HEK293T (cell line): ENCODE measurements at regions not wholly inside any gene's neighbourhood (a gene's known extent, or its start where the extent isn't known, plus 50 kb on each side); places are given as distances from the start of the nearest gene placed in this dataset.

Experiments
- CTCF ChIA-PET: fragments of 350-600 bp; formaldehyde crosslinking; extraction: SDS; loops from one replicate; lab custom pipeline; 2021; ENCODE audit warnings: antibody characterized with exemption, inconsistent platforms; lab: Yijun Ruan, JAX
- POLR2A ChIA-PET: fragments of 350-600 bp; formaldehyde crosslinking; extraction: SDS; loops from one replicate; lab custom pipeline; 2020; ENCODE audit warnings: antibody characterized with exemption, inconsistent platforms; lab: Yijun Ruan, JAX
- DNase-seq: peaks from one replicate; pipeline ENCODE4 v3.0.0; 2012; ENCODE audit warnings: mixed read lengths; ENCODE audit errors: extremely low spot score
- ARNT ChIP-seq: fragments of 450-650 bp; IDR thresholded peaks from 2 replicates; pipeline ENCODE4 v1.6.1; 2017; ENCODE audit warnings: mild to moderate bottlenecking
- BHLHE40 ChIP-seq: fragments of 450-650 bp; IDR thresholded peaks from 2 replicates; pipeline ENCODE4 v1.6.1; 2016; ENCODE audit warnings: mild to moderate bottlenecking, moderate library complexity, borderline replicate concordance
- CTBP1 ChIP-seq: fragments of 450-650 bp; IDR thresholded peaks from 2 replicates; pipeline ENCODE4 v1.6.1; 2016; ENCODE audit warnings: borderline replicate concordance
- ELF4 ChIP-seq: fragments of 450-650 bp; IDR thresholded peaks from 2 replicates; pipeline ENCODE4 v1.6.1; 2017; ENCODE audit warnings: antibody characterized with exemption
- FOXA1 ChIP-seq: fragments of 450-650 bp; IDR thresholded peaks from 2 replicates; pipeline ENCODE4 v1.6.1; 2016; ENCODE audit warnings: mild to moderate bottlenecking
- FOXK2 ChIP-seq: fragments of 450-650 bp; IDR thresholded peaks from 2 replicates; pipeline ENCODE4 v1.6.1; 2016; ENCODE audit warnings: mild to moderate bottlenecking
- FOXM1 ChIP-seq: fragments of 450-650 bp; IDR thresholded peaks from 2 replicates; pipeline ENCODE4 v1.6.1; 2017; ENCODE audit warnings: mild to moderate bottlenecking, borderline replicate concordance
- HDGF ChIP-seq: fragments of 450-650 bp; IDR thresholded peaks from 2 replicates; pipeline ENCODE4 v1.6.1; 2017; ENCODE audit warnings: antibody characterized with exemption, borderline replicate concordance
- L3MBTL2 ChIP-seq: fragments of 450-650 bp; conservative IDR thresholded peaks from 2 replicates; pipeline ENCODE4 v1.6.1; 2016; ENCODE audit warnings: mild to moderate bottlenecking
- LEF1 ChIP-seq: fragments of 450-650 bp; IDR thresholded peaks from 2 replicates; pipeline ENCODE4 v1.6.1; 2017; ENCODE audit warnings: mild to moderate bottlenecking, borderline replicate concordance
- NFRKB ChIP-seq: fragments of 450-650 bp; IDR thresholded peaks from 2 replicates; pipeline ENCODE4 v1.6.1; 2016; ENCODE audit warnings: mild to moderate bottlenecking, moderate library complexity
- SP1 ChIP-seq: fragments of 450-650 bp; IDR thresholded peaks from 2 replicates; pipeline ENCODE4 v1.6.1; 2017
- SUZ12 ChIP-seq: fragments of 450-650 bp; IDR thresholded peaks from 2 replicates; pipeline ENCODE4 v1.6.1; 2016; ENCODE audit warnings: mild to moderate bottlenecking
- TARDBP ChIP-seq: fragments of 450-650 bp; IDR thresholded peaks from 2 replicates; pipeline ENCODE4 v1.6.1; 2016
- ZNF384 ChIP-seq: fragments of 450-650 bp; IDR thresholded peaks from 2 replicates; pipeline ENCODE4 v1.6.1; 2016
- TF ChIP-seq, protein P1 (sequence below): fragments of 450-650 bp; IDR thresholded peaks from 2 replicates; pipeline ENCODE4 v1.6.1; 2016

DNA sequence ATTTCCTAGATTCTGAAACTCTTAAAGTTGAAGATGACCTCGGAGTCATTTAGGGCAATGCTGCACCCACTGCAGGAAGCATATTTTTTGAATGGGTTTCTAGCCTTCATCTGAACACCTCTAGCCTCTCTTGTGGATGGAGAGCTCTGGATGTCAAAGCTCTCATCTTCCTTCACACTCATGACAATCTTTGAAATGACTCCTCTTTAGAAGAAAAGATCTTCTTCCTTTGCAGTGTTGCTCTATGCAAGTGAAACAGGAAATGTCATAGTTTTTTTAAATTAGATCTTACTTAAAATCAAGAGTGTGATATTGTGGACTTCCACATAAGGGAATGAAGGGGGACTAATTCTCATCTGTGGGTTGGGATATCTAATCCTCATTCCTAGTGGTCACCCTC lies 86.3 kb upstream of the GRIP1 start:
- CTCF ChIA-PET, result no interaction called here
- DNase-seq, result no peak
- no peak for TF ChIP-seq FOXA1
- no peak for TF ChIP-seq ELF4
- TF ChIP-seq HDGF, result no peak
- no peak for TF ChIP-seq SUZ12
- TF ChIP-seq CTBP1, result no peak
- TF ChIP-seq ZNF384, result no peak
- TF ChIP-seq, protein P1, sequence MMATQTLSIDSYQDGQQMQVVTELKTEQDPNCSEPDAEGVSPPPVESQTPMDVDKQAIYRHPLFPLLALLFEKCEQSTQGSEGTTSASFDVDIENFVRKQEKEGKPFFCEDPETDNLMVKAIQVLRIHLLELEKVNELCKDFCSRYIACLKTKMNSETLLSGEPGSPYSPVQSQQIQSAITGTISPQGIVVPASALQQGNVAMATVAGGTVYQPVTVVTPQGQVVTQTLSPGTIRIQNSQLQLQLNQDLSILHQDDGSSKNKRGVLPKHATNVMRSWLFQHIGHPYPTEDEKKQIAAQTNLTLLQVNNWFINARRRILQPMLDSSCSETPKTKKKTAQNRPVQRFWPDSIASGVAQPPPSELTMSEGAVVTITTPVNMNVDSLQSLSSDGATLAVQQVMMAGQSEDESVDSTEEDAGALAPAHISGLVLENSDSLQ, result no peak
- no peak for TF ChIP-seq NFRKB
- no peak for TF ChIP-seq LEF1
- TF ChIP-seq SP1, result no peak
- POLR2A ChIA-PET, result no interaction called here

DNA sequence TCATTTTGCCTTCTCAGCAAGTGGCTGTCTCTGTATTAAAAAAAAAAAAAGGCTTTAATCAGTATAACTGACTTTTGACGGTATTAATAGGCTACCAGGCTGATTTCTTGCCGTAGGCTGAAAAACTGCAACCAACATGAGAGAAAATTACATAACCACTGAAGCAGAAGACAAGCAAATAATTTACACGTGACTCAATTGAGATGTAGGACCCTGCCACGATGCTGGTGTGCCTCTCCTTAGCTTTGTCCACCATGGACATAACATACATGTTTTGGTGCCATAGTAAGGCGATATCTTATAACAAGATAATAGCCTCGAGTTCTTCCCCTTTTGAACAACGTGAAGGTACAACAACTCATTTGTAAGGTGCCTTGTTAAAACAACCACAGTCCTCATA lies 88.7 kb upstream of the GRIP1 start:
- POLR2A ChIA-PET, result no interaction called here
- DNase-seq, result no peak
- TF ChIP-seq NFRKB, result no peak
- TF ChIP-seq, protein P1, result no peak
- no peak for TF ChIP-seq LEF1
- TF ChIP-seq ARNT, result no peak
- no peak for TF ChIP-seq FOXK2
- TF ChIP-seq SP1, result no peak
- no peak for TF ChIP-seq CTBP1
- no peak for TF ChIP-seq SUZ12
- CTCF ChIA-PET, result interaction anchor here (1.0 kb wide), 1 partner anchor 27 kb away, joined by 4 read pairs; no protein-coding TSS in a partner anchor

DNA sequence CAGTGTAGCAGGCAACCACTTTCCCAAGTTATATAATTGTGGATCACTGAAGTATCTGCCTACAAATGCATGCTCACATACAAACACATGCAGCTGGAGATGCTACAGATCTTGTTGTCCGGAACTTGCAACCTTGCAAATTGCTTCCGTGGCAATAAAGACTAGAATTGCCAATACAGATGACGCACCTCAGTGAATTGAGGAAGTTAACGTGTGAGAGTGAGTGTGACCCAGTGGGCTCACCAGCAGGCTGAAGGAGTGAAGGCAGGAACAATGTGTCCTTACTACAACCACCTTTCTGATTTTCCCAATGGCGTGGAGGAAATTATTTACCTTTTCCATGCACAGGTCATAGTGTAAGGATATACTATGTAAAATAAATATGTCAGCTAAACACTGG lies 89.4 kb upstream of the GRIP1 start:
- DNase-seq, result no peak
- POLR2A ChIA-PET, result no interaction called here
- TF ChIP-seq CTBP1, result no peak
- no peak for TF ChIP-seq NFRKB
- no peak for TF ChIP-seq ARNT
- TF ChIP-seq FOXA1, result no peak
- TF ChIP-seq HDGF, result no peak
- no peak for TF ChIP-seq FOXK2
- TF ChIP-seq TARDBP, result no peak
- TF ChIP-seq LEF1, result no peak
- TF ChIP-seq L3MBTL2, result no peak
- TF ChIP-seq, protein P1, result no peak
- no peak for TF ChIP-seq BHLHE40
- no peak for TF ChIP-seq SUZ12
- TF ChIP-seq SP1, result no peak
- no peak for TF ChIP-seq ELF4
- TF ChIP-seq FOXM1, result no peak
- no peak for TF ChIP-seq ZNF384
- CTCF ChIA-PET, result no interaction called here

DNA sequence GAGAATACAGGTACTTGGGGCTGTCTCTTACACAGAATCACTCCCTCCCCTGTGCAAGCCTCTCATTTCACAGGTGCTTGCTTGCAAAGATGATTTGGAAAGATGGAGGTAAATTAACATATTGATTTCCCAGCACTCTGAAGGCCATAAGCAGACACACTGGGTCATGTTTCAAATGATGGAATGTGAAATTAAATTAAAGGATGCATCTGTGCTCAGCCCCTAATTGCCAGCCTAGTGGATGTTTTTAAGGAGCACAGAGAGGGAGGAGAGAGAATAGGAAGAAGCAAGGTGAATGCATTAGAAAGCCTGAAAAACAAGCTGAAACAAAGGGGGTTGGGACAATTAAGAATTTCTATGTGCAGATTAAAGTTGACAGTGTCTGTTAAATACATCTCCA lies 96.1 kb upstream of the GRIP1 start:
- TF ChIP-seq ARNT, result no peak
- no peak for TF ChIP-seq LEF1
- TF ChIP-seq SP1, result no peak
- no peak for TF ChIP-seq NFRKB
- no peak for DNase-seq
- POLR2A ChIA-PET, result no interaction called here
- CTCF ChIA-PET, result no interaction called here

DNA sequence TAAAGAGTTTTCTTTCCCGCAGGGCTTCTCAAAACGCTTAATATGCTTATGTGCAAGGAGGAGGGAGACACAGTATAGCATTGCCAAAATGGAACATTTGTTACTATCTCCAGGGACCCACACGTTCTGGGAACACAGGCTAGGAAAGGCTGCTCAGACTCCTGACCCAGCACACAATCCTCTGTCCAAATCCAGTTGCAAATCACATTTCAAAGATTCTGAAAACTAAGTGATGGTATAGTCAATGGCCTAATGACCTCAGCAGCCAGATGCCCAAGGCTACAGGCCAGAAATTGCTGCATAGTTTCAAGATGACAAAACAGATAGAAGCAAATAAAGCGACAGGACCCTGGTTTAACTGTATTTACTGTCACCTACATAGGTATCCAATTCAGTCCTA lies 97.0 kb upstream of the GRIP1 start:
- TF ChIP-seq, protein P1, result no peak
- TF ChIP-seq SUZ12, result no peak
- no peak for TF ChIP-seq FOXK2
- TF ChIP-seq ARNT, result no peak
- no peak for TF ChIP-seq ELF4
- no peak for TF ChIP-seq TARDBP
- no peak for TF ChIP-seq LEF1
- TF ChIP-seq ZNF384, result no peak
- TF ChIP-seq FOXM1, result no peak
- TF ChIP-seq CTBP1, result no peak
- TF ChIP-seq FOXA1, result no peak
- TF ChIP-seq BHLHE40, result no peak
- TF ChIP-seq HDGF, result no peak
- no peak for TF ChIP-seq SP1
- TF ChIP-seq L3MBTL2, result no peak
- no peak for TF ChIP-seq NFRKB
- POLR2A ChIA-PET, result no interaction called here
- CTCF ChIA-PET, result no interaction called here
- no peak for DNase-seq

DNA sequence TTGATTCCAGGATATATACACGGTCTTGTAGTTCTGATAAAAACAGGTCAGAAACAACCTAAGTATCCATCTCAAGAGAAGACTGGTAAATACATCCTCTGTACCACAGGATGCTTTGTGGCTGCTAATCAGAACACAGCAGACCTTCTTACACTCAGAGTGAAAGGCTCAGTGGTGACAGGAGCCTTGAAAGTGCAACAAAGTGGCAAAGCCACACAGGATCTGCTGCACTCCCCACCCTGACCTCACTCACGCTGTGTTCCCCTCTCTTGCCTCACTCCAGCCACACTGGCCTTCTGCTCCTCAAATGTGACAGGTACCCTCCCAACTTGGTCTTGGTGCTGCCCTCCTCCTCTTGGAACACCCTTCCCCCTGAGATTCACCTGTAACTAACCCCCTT lies 98.1 kb upstream of the GRIP1 start:
- CTCF ChIA-PET, result interaction anchor here (0.6 kb wide), 1 partner anchor 13 kb away, joined by 3 read pairs; no protein-coding TSS in a partner anchor
- no peak for DNase-seq
- POLR2A ChIA-PET, result no interaction called here
- TF ChIP-seq SP1 (no peak), L3MBTL2 (no peak), SUZ12 (no peak), CTBP1 (no peak), FOXA1 (no peak), ARNT (no peak), BHLHE40 (no peak), ZNF384 (no peak), HDGF (no peak), FOXM1 (no peak)
